Stimulated activated CD4-positive, alpha-beta T cell treated with anti-CD3 and anti-CD28 coated beads, Interleukin-2, amount 100 ng/mL, for 4 hours (primary cell): ENCODE measurements at regions not wholly inside any gene's neighbourhood (a gene's known extent, or its start where the extent isn't known, plus 50 kb on each side); places are given as distances from the start of the nearest gene placed in this dataset.

Source experiments
- DNase-seq: peaks from one replicate; pipeline ENCODE4 v3.0.0-alpha.2; 2020; ENCODE audit warnings: low read depth

DNA sequence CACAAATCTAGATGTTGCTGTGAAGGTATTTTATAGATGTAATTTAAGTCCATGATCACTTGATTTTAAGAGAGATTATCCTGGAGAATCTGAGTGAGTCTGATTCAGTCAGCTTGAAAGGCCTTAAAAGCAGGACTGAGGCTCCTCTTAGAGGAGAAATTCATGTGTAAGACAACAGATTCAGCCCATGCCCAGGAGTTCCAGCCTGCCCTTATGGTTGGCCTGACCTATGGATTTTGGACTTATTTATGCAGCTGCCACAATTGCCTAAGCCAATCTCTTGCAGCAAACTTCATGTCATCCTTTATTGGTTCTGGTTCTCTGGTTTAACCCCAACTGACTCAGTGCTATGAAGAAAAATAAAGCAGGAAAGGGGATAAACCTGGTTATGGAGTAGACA, 296.5 kb upstream of the RASGRP1 start:
- no peak for DNase-seq

DNA sequence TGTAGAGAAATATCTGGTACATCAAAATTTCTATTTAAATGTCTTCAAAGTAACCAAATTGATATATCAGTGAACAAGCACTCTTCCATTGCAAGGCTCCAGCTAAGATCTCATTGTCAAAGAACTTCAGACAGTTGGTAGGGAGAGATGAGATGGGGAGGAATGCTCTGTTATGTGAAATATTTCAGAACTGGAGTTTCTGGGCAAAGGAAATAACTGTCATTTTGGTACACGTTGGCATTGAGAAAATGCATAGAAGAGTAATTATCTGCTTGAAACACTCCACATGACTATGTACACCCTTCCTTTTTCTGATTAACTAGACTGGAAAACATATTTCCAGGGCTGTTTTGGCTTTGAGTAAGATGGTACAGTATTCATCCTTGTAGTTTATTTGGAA, 297.5 kb upstream of the RASGRP1 start:
- no peak for DNase-seq

DNA sequence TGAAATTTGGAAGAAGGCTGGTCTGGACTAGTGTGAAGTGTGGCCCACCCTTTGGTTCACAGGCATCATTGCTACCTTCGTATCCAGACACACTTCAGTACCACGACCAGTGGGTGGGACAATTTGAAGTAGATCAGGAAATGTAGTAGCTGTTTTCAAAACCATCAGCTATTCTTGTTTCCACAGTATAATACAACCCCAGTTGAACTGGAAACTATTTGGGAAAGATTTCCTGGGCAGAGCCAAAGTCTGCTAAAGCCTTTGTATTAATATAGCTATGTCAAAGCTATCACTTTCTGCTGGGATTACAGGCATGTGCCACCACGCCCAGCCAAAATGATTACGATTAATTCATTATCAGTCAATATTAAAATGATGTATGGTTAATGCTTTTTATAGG, 298.8 kb upstream of the RASGRP1 start:
- no peak for DNase-seq

DNA sequence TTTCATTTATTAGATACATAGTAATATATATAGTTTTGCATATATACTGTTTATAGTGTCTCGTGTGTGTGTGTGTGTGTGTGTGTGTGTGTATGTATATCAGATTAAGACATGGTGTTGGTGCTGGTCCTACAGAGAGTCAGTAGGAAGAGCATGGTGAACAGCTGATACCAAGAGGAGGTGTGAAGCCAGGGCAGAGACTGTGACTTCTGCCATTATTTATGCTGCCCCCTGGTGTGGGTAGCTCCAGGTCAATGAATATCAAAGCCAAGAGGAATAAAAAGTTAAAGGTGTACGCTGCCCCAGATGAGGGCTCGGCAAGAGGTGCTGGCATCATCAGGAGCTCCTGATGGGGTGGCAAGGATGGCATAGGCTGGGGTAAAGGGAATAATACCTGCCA, 299.5 kb upstream of the RASGRP1 start:
- DNase-seq, result no peak

DNA sequence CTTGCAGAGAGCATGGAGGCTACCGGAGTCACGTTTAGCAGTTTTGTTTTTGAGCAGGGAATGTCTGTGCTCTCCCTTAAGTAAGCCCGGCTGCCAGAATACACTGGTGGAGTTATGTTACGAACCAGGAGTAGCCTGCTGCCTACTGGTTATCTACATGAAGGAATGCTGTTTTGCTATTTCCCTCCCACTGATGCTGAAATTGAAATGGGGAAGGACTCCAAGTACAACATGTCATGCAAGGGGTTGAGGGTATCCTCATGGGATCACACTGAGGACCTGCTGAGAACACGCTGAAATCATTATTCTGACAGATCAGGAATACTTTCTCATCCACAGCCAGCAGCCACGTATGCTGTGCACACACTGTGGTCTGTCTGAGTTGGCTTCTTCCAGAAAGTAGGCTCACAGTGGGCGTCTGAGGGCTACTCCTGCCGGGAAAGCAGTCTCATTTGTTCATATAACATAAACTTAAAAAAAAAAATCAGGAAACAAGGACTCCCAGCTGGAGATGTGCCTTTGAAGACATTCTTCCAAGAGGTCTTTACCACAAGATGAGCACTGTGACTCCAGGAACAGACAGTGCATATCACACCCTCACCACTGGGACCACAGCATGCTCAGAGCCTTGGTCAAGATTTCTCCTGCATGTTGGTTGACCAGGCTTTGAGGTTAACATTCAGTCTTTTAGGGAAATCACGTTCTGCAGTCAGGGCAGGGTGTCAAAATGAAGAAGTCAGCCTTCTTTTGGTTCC, 300.4 kb upstream of the RASGRP1 start:
- DNase-seq, result no peak

DNA sequence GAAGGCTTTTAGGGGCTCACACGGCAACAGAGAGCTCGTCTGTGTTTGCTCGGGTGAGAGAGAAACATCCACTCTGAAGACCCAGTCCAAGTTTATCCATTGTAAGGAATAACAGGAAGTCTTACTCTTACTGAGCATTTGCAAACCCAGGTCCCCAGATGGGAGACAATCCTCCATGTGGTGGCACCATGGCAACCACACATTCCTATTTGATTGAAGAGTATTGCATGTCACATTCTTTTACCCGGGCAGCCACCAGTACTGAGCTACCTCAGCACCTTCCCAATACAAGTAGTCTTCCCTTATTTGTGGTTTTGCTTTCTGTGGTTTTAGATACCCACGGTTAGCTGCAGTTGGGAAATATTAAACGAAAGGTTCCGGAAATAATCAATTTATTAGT, 302.9 kb upstream of the RASGRP1 start:
- no peak for DNase-seq

DNA sequence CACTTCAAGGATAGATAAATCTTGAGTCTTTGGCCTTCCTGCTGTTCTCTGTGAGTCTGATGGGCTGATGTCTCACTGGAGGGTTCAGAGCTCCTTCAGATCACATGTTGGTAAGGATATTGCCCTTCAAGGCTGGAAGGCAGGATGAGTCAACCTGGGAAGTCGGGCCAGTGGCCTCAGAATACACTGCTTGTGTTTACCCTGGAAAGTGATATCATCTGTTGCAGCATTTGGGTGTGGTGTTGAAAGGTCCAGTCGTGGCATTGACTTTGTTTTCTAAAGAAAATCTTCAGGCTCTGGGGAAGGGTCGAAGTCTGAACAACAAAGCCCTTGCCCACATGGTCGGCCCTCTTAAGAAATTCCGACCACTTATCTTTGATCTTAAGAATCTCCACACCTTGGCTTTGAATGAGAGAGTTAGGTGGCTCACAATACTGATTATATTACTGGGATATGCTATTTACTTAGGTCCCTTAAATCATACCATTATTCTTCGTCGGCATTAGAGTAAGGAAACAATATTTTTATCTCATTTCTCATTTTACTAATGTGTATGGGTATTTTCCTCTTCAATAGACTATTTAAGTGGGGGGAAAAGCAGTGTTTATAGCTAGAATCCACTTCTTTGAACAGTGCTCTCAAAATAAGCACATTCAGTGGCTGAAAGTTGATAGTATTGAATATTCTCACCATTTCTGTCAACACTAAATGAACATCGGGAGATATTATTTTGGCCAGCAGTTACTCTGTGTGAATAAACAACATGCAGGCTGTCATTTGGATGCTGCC, 303.9 kb upstream of the RASGRP1 start:
- no peak for DNase-seq

DNA sequence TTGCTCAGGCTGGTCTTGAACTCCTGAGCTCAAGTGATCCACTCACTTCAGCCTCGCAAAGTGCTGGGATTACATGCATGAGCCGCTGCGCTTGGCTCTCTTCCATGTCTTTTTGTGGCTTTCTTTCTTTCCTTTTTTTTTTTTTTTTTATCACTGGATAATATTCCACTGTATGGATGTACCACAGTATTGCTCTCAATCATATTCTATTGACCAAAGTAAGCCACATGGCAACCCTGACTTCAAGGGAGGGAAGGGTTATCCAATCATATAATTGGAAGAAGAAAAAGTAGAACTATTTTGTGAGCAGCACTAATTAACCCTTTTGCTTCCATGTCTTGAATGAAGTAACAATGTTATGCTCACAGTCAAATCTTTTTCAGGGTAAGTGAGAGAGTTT, 307.0 kb upstream of the RASGRP1 start:
- no peak for DNase-seq

DNA sequence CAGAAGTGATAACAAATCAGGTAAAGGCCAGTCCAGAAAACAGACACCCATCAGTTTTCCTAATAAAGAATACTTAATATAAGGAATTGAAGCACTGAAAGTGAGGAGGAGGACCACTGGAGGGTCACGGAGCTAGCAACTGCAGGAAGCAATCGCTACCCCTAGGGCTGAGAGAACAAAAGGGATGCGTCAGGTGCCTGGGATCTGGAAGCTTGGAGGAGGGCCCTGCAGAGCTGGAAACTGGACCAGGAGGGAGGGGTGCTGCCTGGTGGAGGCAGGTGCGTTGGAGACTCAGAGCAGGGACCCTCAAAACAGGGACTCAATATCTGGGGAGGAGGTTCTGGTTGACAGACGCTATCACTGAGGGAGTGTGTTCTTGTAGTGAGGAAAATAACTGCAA, 308.1 kb upstream of the RASGRP1 start:
- no peak for DNase-seq

DNA sequence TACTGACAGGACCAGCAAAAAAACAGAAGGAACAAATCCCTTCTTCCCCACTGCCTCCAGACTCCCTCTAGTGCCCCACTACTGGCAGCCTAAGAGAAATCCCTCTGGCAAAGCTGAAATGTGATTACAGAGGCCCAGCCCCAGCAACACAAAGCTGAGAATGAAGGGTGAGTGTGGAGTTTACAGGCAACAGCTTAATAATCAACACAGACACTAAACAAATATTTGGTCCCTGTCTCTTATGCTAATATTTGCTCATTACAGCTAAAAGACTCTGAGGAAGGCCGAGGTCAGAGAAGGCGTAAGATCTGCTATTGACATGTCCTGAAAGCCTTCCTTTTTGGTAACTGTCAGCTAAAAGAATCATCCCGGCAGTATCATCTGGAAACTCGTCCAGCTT, 308.5 kb upstream of the RASGRP1 start:
- no peak for DNase-seq

DNA sequence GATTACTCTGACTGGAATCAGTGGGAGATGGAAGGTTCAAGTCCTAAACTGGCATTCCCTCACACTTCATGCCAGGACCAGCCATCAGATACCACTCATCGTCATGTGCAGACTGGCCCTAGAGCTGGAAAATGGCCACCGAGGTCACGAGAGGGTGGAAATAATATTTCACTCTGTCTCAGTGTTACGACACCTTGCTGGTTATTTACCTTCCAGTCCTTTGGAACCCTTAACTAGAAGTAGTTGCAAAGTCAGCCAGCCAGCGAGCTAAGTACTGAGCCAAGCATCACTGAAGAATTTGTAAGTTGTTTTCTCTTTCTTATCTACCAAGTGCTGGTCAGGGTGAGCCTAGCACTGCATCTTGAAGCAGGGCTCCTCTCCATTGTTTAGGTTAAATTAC, 309.9 kb upstream of the RASGRP1 start:
- no peak for DNase-seq

DNA sequence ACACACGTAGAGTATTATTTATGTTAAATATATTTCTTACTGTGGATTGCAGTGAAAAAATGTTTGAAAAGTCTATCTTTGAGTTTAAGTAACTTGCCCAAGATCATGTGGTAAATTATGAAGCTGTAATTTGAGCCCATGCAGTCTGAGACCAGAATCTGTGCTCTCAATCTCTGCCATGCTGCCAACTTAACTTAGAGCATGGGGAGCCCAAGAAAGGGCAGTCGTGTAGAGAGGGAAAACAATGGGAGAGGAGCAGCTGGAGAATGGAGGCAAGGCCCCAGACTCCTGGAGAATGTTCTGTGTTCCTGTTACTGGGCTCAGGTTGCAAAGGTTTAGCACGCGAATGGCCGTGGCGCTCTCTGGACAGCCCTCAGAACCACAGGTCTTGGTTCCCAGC, 311.6 kb upstream of the RASGRP1 start:
- DNase-seq, result no peak

DNA sequence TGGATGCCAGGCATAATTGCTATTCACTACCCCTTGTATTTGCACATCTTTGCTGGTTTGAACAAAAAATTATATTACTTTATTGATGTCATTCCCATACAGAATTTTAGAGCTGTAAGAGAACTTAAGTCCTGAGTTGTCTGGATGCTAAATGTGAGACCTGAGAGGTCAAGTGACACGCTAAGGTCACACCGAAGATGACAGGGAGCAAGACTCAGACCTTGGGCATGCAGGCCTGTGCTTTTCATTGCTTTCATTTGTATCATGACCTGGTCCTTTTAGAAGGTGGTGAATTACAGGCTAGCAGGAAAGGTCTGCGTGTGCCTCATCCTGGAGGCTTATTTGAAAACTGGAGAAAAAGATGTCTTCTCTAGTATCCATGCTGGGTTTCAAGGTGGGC, 312.0 kb upstream of the RASGRP1 start:
- no peak for DNase-seq

DNA sequence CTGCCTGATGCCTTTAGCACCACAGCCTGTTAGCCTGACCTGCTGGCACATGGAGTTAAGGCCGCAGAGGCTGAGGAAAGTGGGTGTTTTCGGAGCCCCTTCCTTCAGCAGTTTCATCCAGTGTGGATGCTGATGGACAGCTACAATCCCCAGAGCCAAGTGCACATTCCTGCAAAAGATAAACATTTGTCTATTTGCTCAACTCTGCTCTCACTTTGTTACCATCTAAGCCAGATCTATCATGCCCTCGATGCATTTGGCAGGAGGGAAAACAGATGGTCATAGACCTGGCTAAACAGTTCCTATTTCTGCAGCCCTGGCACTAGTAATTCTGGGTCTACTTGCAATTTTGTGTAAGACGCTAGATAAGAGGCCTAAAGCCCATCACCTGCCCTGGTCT, 312.9 kb upstream of the RASGRP1 start:
- DNase-seq, result no peak

DNA sequence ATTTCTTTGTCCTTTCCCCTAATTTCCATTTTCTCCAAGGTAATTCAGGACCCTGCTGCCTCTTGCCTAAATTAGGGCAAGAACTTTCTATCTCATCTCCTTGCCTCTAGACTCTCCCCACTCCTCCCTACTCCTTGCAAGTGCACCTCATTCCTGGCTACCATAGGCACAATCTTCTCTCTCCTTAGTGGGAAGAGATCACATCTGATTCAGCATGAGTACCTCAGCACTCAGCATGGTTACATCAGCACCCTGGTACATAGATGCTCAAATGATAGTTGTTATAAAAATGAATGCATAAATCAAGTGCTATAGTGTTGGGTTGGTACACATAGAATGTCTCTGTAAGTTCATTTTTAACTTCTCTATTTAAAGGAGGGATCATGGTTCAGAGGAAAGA, 313.4 kb upstream of the RASGRP1 start:
- no peak for DNase-seq

DNA sequence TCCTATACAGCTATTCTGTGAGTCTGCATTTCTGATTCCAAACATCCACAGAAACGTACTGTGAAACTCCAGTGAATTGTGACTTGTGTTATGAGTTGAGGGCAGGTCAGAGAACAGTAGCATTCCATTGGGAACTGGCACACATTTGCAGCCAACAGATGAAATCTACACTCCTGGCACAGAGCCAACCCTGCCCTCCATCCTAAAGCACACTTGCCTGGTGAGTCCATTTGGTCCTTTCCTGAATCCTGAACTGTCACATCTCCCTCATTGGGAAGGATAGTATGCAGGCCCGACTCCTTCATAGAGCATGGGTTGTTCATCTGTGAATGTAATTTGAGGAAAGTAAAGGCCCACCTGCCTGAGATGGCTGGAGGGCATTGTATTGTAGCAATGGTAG, 314.3 kb upstream of the RASGRP1 start:
- DNase-seq, result no peak

DNA sequence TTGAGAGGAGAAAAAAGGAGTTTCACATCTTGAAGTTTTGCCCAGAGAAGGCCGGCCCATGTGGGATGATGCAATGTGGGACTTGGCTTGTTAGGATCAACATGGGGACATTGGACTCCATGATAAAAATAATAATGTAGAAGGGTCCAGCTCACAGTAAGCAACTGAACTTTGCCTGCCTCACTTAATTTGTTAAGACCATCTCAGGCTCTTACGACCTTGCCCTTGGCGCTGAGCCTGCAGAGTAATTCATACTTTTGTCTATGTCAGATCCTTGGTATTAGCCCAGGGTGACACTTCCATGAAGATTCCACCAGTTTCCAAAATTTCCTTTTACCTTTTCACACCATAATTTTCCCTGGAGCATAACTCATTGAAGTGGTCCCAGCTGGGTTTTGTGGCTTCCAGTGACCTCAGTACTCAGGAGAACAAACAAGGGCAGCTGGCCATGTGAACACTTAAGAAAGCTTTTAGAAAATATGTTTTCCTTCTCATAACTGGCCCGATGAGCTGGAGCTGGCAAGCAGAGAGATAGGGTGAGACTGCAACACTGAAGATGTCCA, 315.4 kb upstream of the RASGRP1 start:
- DNase-seq, result no peak

DNA sequence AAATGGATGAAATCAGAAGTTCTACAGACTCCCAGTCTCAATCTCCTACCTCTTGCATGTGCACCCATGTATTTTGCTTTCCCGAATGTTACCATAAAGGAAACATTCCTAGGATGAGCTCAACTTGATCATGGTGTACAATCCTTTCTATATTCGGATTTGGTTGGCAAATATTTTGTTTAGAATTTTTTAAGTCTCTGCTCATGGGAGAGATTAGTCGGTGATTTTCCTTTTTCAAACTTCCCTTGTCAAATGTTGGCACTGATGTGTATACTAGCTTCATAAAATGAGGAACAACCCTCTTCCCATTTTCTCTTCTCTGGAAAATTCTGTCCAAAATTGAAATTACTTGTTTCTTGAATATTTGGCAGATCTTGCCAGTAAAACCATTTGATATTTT, 317.6 kb upstream of the RASGRP1 start:
- no peak for DNase-seq

DNA sequence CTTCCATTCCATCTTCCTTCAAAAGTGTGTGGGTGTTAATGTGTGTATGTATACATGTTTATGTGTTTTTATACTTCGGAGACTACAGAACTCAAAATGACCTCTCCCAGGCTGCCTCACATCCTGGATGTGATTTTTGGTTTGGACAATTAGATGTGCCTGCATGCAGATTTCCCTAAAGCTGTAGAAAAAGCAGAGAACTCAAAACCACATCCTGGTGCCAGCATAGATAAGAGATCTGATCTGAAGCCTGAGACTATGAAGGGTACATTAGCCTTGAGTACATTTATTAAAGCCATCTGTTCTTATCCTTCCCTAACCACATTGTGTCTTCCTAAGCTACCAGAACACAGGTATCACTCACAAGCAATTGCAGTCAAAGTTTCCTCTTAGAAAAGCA, 319.4 kb upstream of the RASGRP1 start:
- DNase-seq, result no peak

DNA sequence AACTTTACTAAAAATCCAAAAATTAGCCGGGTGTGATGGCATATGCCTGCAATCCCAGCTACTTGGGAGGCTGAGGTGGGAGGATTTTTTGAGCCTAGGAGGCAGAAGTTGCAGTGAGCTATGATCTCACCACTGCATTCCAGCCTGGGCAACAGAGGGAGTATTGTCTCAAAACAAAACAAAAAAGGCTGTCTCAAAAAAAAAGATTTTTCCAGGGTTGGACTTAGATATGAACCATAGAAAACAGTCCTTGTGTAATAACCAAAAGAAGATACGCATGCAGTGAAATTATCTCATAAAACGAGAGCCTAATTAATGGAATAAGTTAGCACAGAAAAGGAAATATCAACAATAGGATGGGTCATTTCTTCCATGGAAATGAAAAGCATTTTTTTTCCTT, 320.4 kb upstream of the RASGRP1 start:
- no peak for DNase-seq

DNA sequence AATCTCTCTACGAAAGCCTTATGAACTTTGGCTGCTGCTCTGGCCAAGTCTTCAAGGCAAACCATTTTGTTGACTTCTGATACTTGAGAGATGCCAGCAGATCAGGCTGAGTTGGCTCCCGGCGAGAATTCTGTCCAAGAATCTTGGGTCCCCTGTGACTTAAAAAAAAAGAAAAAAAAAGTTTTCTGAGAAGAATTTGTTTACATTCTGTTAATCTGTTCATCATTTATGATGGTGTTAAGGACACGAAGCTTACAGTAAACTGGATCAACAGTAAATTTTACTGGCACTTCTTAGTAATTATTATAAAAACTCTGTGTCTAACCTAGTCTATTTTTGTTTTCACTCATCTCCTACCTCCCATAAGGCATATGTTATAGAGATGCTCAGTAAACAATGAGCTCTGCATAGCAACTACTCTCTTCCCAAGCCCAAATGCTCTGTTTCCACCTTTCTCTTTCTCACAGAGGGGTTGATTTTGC, 320.9 kb upstream of the RASGRP1 start:
- DNase-seq, result no peak

DNA sequence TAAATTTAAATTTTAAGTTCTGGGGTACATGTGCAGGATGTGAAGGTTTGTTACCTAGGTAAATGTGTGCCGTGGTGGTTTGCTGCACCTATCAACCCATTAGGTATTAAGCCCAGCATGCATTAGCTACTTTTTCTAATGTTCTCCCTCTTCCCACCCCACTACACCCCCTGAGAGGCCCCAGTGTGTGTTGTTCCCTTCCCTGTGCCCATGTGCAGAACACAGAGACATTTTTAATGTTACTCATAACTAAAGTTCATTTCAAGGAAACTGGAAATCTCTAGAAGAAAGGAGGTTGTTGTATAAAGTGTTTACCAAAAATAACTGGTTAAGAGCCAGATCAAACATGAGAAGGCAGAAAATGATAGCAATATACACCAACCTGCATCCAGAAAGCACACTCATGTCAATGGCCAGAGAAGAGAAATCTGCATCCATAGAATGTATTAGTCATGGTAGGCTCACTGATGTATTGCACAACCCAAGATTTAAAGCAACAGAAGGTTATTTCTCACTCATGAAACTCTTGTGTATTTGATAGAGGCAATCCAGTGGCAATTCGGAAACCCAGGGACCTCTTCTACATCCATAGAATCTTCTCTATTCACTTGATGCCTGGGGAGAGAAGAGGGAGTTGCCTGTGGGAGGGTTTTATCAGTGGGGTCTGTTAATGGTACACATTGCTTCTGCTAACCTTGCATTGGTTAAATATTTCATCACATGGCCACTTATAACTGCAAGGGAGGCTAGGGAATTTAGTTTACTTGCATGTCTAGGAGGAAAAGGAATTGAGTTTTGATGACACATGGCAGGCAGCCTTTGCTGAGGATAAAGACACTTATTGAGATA, 321.9 kb upstream of the RASGRP1 start:
- no peak for DNase-seq
